Keratinocyte (primary cell): ENCODE measurements at regions not wholly inside any gene's neighbourhood (a gene's known extent, or its start where the extent isn't known, plus 50 kb on each side); places are given as distances from the start of the nearest gene placed in this dataset.

ENCODE experiments used
- DNase-seq: peaks from one replicate; pipeline ENCODE4 v3.0.0-alpha.2; 2011; ENCODE audit warnings: low read depth, missing footprints, low spot score
- FAIRE-seq: peaks from 2 replicates; lab custom pipeline; 2011; peaks lifted over from hg19 to GRCh38; lab: Jason Lieb, UNC
- H2AFZ ChIP-seq: 2 replicates; pipeline ENCODE4 v1.6.0; 2012; ENCODE audit warnings: low read length, control low read depth, inconsistent platforms; ENCODE audit not compliant: control insufficient read depth
- H3K27ac ChIP-seq: 2 replicates; pipeline ENCODE4 v1.5.1; 2011; ENCODE audit warnings: low read length; ENCODE audit not compliant: control insufficient read depth, insufficient read depth
- H3K27me3 ChIP-seq: 3 replicates; pipeline ENCODE4 v1.6.0; 2011; ENCODE audit warnings: low read length; ENCODE audit not compliant: control insufficient read depth, insufficient read depth; ENCODE audit errors: extremely low read depth
- H3K36me3 ChIP-seq, 2 experiments: 2 replicates in 1 of 2; 3 replicates in 1 of 2; pipeline ENCODE4 v1.5.1; 2011; ENCODE audit warnings: low read length in 2 of 2, mild to moderate bottlenecking in 1 of 2; ENCODE audit not compliant: control insufficient read depth in 2 of 2, insufficient read depth in 2 of 2; ENCODE audit errors: extremely low read depth in 1 of 2
- H3K4me1 ChIP-seq: 3 replicates; pipeline ENCODE4 v1.5.1; 2011; ENCODE audit warnings: low read length; ENCODE audit not compliant: control insufficient read depth, insufficient read depth; ENCODE audit errors: extremely low read depth
- H3K4me2 ChIP-seq: 3 replicates; pipeline ENCODE4 v1.6.0; 2011; ENCODE audit warnings: low read depth, low read length; ENCODE audit not compliant: control insufficient read depth, insufficient read depth; ENCODE audit errors: extremely low read depth
- H3K4me3 ChIP-seq, 3 experiments: fragments of 200-600 bp in 1 of 3; sonication (generic) in 1 of 3; 2 replicates in 2 of 3; 3 replicates in 1 of 3; pipeline ENCODE4 v1.5.1; 2011 to 2016; ENCODE audit warnings: low read length in 3 of 3, mild to moderate bottlenecking in 3 of 3, control low read depth in 2 of 3, inconsistent platforms in 1 of 3, low read depth in 1 of 3, mixed read lengths in 1 of 3, mixed run types in 1 of 3, moderate library complexity in 1 of 3; ENCODE audit not compliant: control insufficient read depth in 2 of 3, insufficient read depth in 2 of 3; ENCODE audit errors: extremely low read depth in 1 of 3
- H3K79me2 ChIP-seq: 2 replicates; pipeline ENCODE4 v1.6.0; 2012; ENCODE audit warnings: low read length; ENCODE audit not compliant: control insufficient read depth, insufficient read depth
- H3K9ac ChIP-seq: 3 replicates; pipeline ENCODE4 v1.6.0; 2011; ENCODE audit warnings: low read length; ENCODE audit not compliant: control insufficient read depth, insufficient read depth; ENCODE audit errors: extremely low read depth
- H3K9me1 ChIP-seq: 3 replicates; pipeline ENCODE4 v1.6.0; 2011; ENCODE audit warnings: low read length; ENCODE audit not compliant: control insufficient read depth, insufficient read depth; ENCODE audit errors: extremely low read depth
- H3K9me3 ChIP-seq: 2 replicates; pipeline ENCODE4 v1.5.1; 2012; ENCODE audit warnings: low read depth, low read length; ENCODE audit not compliant: control insufficient read depth
- H4K20me1 ChIP-seq: 3 replicates; pipeline ENCODE4 v1.6.0; 2011; ENCODE audit warnings: low read length; ENCODE audit not compliant: control insufficient read depth, insufficient read depth; ENCODE audit errors: extremely low read depth
- CTCF ChIP-seq, 3 experiments: IDR thresholded peaks in 1 of 3; conservative IDR thresholded peaks in 1 of 3; optimal IDR thresholded peaks in 1 of 3; 2 replicates in 2 of 3; 3 replicates in 1 of 3; pipeline versions ENCODE3 to v1.5.1; 2011; ENCODE audit warnings: low read length in 3 of 3, mild to moderate bottlenecking in 3 of 3, moderate library complexity in 2 of 3, control low read depth in 1 of 3, inconsistent platforms in 1 of 3; ENCODE audit not compliant: insufficient read depth in 2 of 3; ENCODE audit errors: extremely low read depth in 1 of 3
- EZH2 ChIP-seq: IDR thresholded peaks from one replicate; pipeline ENCODE4 v1.6.1; 2012; ENCODE audit warnings: inconsistent platforms, mild to moderate bottlenecking, low read length, moderate library complexity
- dilution Hi-C: fragments of 300-500 bp; cut with MboI; formaldehyde crosslinking; loops from one replicate; pipeline ENCODE4 v1.7.0; 2020; ENCODE audit warnings: low sequenced_read_pairs; ENCODE audit not compliant: extremely low pct_ligation_motif_present

- no peak overlapping the region for H3K4me3 ChIP-seq
- H3K79me2 ChIP-seq, result no peaks in the 10 kb centered on the region
- no peak for TF ChIP-seq EZH2
- TF ChIP-seq CTCF (optimal IDR thresholded peaks at IDR 0.05 in 1 of 3, IDR thresholded peaks at IDR 0.05 in 1 of 3, conservative IDR thresholded peaks at IDR 0.05 in 1 of 3; ENCODE audit: extremely low read depth in 1 of 3, insufficient read depth in 2 of 3, low read length in 3 of 3), result no peak
- no peak overlapping the region for H3K4me2 ChIP-seq
- dilution Hi-C loops, result no loop called here
- no peaks in the 10 kb centered on the region for H3K36me3 ChIP-seq
- DNase-seq (no peak), FAIRE-seq (no peak)
- H4K20me1 ChIP-seq, result no peaks in the 10 kb centered on the region
- no peaks in the 10 kb centered on the region for H3K4me1 ChIP-seq
- no peak overlapping the region for H3K9ac ChIP-seq
- no peaks in the 10 kb centered on the region for H3K9me1 ChIP-seq
- H2AFZ ChIP-seq, result no peak overlapping the region
- no peaks in the 10 kb centered on the region for H3K9me3 ChIP-seq
- no peak overlapping the region for H3K27ac ChIP-seq
- H3K27me3 ChIP-seq, result peaks cover 9% of the 10 kb centered on the region
These were observed 92.3 kb upstream of the ZNF516 start for GRCh38 chr18:76587147-76587878.

DNA sequence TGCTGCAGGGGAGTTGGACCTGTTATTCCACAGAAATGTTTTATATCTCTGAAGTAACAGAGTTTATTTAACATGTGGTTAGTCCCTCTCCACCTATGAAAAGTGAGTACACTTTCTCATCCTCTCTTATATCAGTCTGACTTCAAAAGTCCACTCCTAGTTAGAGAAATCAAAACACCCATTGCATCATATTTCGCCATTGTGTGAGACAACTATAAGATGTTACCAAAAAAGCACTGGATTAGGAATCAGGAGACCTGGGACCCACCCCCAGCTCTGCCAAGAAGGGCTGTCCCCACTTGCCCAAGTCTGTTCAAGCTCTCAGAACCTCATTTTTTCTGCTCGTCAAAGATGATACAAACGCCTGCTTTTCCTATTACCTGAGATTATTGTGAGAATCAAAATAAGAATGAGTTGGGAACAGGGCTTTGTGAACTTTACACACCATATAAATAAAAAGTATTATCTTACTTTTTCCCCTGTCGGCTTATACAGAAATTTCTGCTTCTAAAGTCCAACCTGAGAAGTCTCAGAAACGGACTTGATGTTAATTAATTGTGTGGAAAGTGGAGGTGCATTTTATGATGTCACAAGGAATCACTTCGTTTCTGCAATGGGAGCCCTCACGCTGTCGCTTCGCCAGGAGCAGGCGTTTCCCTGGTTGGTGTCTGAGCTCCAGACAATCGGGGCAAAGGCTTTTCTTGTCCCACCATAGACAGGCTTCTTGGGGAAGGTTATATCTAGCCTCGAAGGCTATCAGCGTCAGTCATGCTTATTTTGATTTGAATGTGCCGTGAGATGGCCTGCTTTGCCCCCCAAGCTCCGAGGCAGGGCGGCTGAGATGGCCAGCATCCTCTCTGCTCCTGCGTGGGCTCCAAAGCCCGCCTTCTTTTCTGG, 89.6 kb upstream of the ZNF516 start:
- Histone ChIP-seq H3K27ac (no peak overlapping the region), H3K4me1 (no peaks in the 10 kb centered on the region), H3K27me3 (no peaks in the 10 kb centered on the region), H3K36me3 (no peaks in the 10 kb centered on the region), H3K9me3 (no peaks in the 10 kb centered on the region), H3K79me2 (no peaks in the 10 kb centered on the region), H3K9me1 (no peaks in the 10 kb centered on the region), H3K4me2 (no peak overlapping the region), H3K9ac (no peak overlapping the region), H2AFZ (no peak overlapping the region), H3K4me3 (no peak overlapping the region), H4K20me1 (no peaks in the 10 kb centered on the region)
- TF ChIP-seq CTCF (optimal IDR thresholded peaks at IDR 0.05 in 1 of 3, IDR thresholded peaks at IDR 0.05 in 1 of 3, conservative IDR thresholded peaks at IDR 0.05 in 1 of 3; ENCODE audit: extremely low read depth in 1 of 3, insufficient read depth in 2 of 3, low read length in 3 of 3) (no peak), EZH2 (no peak)
- FAIRE-seq, result no peak
- no peak for DNase-seq
- dilution Hi-C loops, result no loop called here
